HFFc6 (cell line): ENCODE measurements at regions not wholly inside any gene's neighbourhood (a gene's known extent, or its start where the extent isn't known, plus 50 kb on each side); places are given as distances from the start of the nearest gene placed in this dataset.

Experiments
- DNase-seq: peaks from one replicate; pipeline ENCODE4 v3.0.0-alpha.2; 2018
- H3K27ac Mint-ChIP-seq: 2 replicates; pipeline ENCODE4 v1.8.0; 2020; ENCODE audit warnings: mild to moderate bottlenecking, mixed read lengths
- H3K27me3 Mint-ChIP-seq: 2 replicates; pipeline ENCODE4 v1.8.0; 2021; ENCODE audit warnings: mild to moderate bottlenecking, moderate library complexity, mixed read lengths; ENCODE audit not compliant: insufficient read depth
- H3K36me3 Mint-ChIP-seq: 2 replicates; pipeline ENCODE4 v1.8.0; 2021; ENCODE audit warnings: low read depth, mixed read lengths
- H3K4me1 Mint-ChIP-seq: 2 replicates; pipeline ENCODE4 v1.8.0; 2020; ENCODE audit warnings: low read depth, mixed read lengths
- H3K4me3 Mint-ChIP-seq: 2 replicates; pipeline ENCODE4 v1.8.0; 2020; ENCODE audit warnings: mild to moderate bottlenecking, moderate library complexity, mixed read lengths
- H3K9me3 Mint-ChIP-seq: 2 replicates; pipeline ENCODE4 v1.8.0; 2020; ENCODE audit warnings: mild to moderate bottlenecking, mixed read lengths
- CTCF ChIP-seq: fragments of 200-600 bp; sonication (generic); IDR thresholded peaks from 2 replicates; pipeline ENCODE4 v1.5.0; 2021; ENCODE audit warnings: antibody characterized with exemption, mild to moderate bottlenecking

- no peaks in the 10 kb centered on the region for H3K9me3 Mint-ChIP-seq
- no peak overlapping the region for H3K27ac Mint-ChIP-seq
- H3K4me1 Mint-ChIP-seq = peaks cover 26% of the 10 kb centered on the region
- no peak for TF ChIP-seq CTCF
- no peak for DNase-seq
- peaks cover 2% of the 10 kb centered on the region; the same call in 1 of the 2 replicates for H3K27me3 Mint-ChIP-seq
- H3K4me3 Mint-ChIP-seq = no peak overlapping the region
- H3K36me3 Mint-ChIP-seq = no peaks in the 10 kb centered on the region
Measured at GRCh38 chr2:42848265-42848664, 55.9 kb upstream of the HAAO start.

- TF ChIP-seq CTCF = no peak
- Mint-ChIP-seq H3K4me1 (peaks cover 31% of the 10 kb centered on the region), H3K4me3 (no peak overlapping the region), H3K36me3 (no peaks in the 10 kb centered on the region), H3K27ac (no peak overlapping the region), H3K27me3 (peaks cover 2% of the 10 kb centered on the region; the same call in 1 of the 2 replicates), H3K9me3 (no peaks in the 10 kb centered on the region)
- no peak for DNase-seq
Measured at GRCh38 chr2:42847596-42848151, 55.3 kb upstream of the HAAO start.

- Mint-ChIP-seq H3K9me3 (no peaks in the 10 kb centered on the region), H3K4me3 (no peak overlapping the region), H3K27ac (no peak overlapping the region), H3K36me3 (no peaks in the 10 kb centered on the region), H3K27me3 (peaks cover 2% of the 10 kb centered on the region; the same call in 1 of the 2 replicates), H3K4me1 (peaks cover 36% of the 10 kb centered on the region)
- no peak for TF ChIP-seq CTCF
- no peak for DNase-seq
Measured at GRCh38 chr2:42846932-42847595, 54.7 kb upstream of the HAAO start.

- H3K4me1 Mint-ChIP-seq = peaks cover 36% of the 10 kb centered on the region
- H3K4me3 Mint-ChIP-seq = no peak overlapping the region
- TF ChIP-seq CTCF = no peak
- peaks cover 2% of the 10 kb centered on the region; the same call in 1 of the 2 replicates for H3K27me3 Mint-ChIP-seq
- no peaks in the 10 kb centered on the region for H3K36me3 Mint-ChIP-seq
- no peak overlapping the region for H3K27ac Mint-ChIP-seq
- no peaks in the 10 kb centered on the region for H3K9me3 Mint-ChIP-seq
- no peak for DNase-seq
Measured at GRCh38 chr2:42846026-42846425, 53.6 kb upstream of the HAAO start.

GRCh38 chr2:42844901-42845821, 52.8 kb upstream of the HAAO start:
- peak; percentile 79 for DNase-seq
- Mint-ChIP-seq H3K27ac (peak overlapping the region; percentile 69), H3K9me3 (no peaks in the 10 kb centered on the region), H3K27me3 (peaks cover 2% of the 10 kb centered on the region; the same call in 1 of the 2 replicates), H3K36me3 (no peaks in the 10 kb centered on the region), H3K4me1 (peaks cover 41% of the 10 kb centered on the region), H3K4me3 (peak overlapping the region; percentile 33)
- no peak for TF ChIP-seq CTCF
